ENCODE measurements at regions not wholly inside any gene's neighbourhood (a gene's known extent, or its start where the extent isn't known, plus 50 kb on each side); places are given as distances from the start of the nearest gene placed in this dataset.

GRCh38 chr14:105689722-105690121, 163.3 kb downstream of the TMEM121 start:
- TF ChIP-seq ZNF274 (IDR thresholded peaks at IDR 0.05; ENCODE audit: low read depth, low read length) (no peak), SUZ12 (IDR thresholded peaks at IDR 0.05; ENCODE audit: extremely low read depth, insufficient read depth, insufficient read length) (no peak), YY1 (IDR thresholded peaks at IDR 0.05; ENCODE audit: insufficient read depth, insufficient read length) (no peak)

Measured in NT2/D1 (cell line).